Astrocyte of the cerebellum (primary cell): ENCODE measurements at regions not wholly inside any gene's neighbourhood (a gene's known extent, or its start where the extent isn't known, plus 50 kb on each side); places are given as distances from the start of the nearest gene placed in this dataset.

Experiments
- DNase-seq: peaks from one replicate; pipeline ENCODE4 v3.0.0-alpha.2; 2011; ENCODE audit warnings: low read depth
- H3K4me3 ChIP-seq: 2 replicates; pipeline ENCODE4 v1.5.1; 2011; ENCODE audit warnings: mild to moderate bottlenecking, low read depth, low read length, moderate library complexity
- CTCF ChIP-seq: IDR thresholded peaks from 2 replicates; pipeline ENCODE4 v1.5.1; 2012; ENCODE audit warnings: low read length, low read depth, moderate library complexity, mild to moderate bottlenecking; ENCODE audit errors: missing control alignments
- in situ Hi-C: cut with HindIII; loops from 2 replicates; pipeline ENCODE4 v1.10.0; 2017; ENCODE audit warnings: low sequenced_read_pairs

GRCh38 chr9:82599336-82599949, 463.5 kb downstream of the RASEF start:
- no peak for DNase-seq
- in situ Hi-C loops, result no loop called here
- TF ChIP-seq CTCF, result no peak
- H3K4me3 ChIP-seq, result no peak overlapping the region

DNA sequence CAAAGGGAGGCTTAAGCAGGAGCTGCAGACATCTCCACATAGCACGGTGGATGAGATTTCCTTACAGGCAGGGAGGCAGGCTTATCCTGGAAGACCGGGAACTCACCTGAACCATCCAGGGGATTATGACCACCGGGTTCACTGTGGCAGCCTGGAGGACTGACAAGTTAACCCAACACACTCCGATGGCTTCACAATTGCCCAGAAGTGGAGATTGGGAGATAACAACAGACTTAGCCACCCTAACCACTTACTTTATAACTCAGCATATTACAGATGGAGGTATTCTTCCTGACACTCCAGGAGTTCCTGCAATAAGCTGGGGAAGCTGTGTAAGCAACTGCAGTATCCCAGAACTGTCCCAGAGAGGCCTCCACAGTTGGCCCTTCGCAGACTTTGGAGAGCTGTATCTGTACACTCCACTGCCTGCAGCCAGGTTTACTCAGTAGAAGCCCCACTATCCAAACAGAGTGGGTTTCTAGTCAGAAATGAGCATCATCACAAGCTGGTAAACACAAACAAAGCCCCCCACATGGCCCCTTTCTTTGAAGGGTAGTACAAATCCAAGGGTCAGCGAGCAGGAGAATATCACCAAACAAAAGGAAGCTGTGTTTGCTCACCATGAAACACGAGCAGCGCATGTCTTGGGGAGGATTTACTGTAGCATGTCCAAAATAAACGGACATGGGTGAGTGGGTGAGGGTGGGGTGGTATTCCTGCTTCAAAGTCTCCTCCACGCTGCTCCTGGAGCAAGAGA, 462.2 kb downstream of the RASEF start:
- H3K4me3 ChIP-seq, result no peak overlapping the region
- no peak for DNase-seq
- in situ Hi-C loops, result loop anchor here (25.0 kb wide), 2 partner anchors 763 to 913 kb away; partner anchors contain the start of gene TLE1
- no peak for TF ChIP-seq CTCF

DNA sequence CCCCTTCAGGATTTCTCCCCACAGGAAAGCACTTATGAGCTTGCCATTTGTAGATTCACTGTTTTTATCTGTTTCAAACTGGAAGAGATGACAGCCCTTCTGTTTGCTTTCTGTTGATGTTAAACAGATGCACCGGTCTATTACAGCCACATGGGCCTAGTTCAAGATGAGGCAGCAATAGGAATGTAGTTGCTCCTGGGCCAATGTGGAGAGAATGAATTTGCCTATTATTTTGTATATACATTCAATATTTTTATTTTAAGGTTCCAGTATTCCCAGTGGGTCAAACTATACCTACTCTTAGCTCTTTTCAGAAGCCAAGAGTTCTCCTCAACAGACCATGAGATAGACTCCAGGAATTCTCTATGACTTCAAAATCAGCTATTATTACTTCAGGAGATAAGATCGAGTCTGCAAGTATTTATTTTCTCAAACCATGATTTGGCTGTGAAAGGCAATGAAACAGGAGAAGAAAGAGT, 461.6 kb downstream of the RASEF start:
- in situ Hi-C loops, result loop anchor here (25.0 kb wide), 2 partner anchors 764 to 914 kb away; partner anchors contain the start of gene TLE1
- no peak overlapping the region for H3K4me3 ChIP-seq
- DNase-seq, result no peak
- TF ChIP-seq CTCF, result no peak

DNA sequence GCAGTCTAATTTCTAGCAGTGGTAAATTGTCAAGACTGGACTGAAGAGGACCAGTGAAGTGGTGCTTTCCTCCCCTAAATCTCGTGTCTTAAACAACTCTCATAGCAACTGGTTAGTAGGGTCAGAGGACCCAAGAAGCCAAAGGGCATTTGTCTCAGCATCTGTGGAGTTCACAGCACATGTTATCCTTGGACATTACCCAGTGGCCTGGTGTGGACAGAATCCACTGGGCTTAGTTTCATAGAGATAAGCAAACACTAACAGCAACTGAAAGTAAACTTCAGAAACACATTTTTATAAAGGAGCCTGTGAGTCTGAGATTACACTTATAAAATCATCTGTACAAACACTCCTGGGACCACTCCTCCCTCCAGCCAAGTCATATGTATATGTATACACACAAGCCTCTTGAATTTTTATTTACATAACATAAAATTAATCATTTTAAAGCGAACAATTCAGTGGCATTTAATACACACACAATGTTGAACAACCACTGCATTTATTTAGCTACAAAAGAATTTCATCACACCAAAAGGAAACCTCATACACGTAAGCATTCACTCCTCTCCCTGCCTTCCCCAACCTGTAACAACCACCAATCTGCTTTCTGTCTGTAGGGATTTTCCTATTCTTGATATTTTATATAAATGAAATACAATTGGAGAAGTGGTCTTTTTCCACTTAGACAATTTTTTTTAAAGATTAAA, 457.8 kb downstream of the RASEF start:
- in situ Hi-C loops, result loop anchor here (25.0 kb wide), 2 partner anchors 768 to 918 kb away; partner anchors contain the start of gene TLE1
- H3K4me3 ChIP-seq, result no peak overlapping the region
- TF ChIP-seq CTCF, result no peak
- DNase-seq, result no peak

DNA sequence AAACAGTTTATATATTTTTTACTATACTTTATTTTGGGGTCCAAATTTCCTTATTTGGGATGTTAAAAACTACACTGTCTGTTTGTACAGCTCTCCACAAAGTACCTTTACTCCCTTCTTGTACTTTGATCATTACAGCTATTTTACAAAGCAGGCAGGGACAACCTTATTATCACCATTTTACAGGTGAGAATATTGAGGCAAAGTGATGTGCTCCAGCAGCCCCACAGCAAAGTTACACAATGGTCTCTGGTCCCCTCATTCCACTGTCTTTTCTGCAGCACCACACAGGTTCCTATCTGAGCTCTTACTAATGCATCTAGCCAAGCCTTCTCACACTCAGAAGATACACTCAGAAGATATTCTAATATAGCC, 457.3 kb downstream of the RASEF start:
- no peak overlapping the region for H3K4me3 ChIP-seq
- in situ Hi-C loops, result loop anchor here (25.0 kb wide), 2 partner anchors 768 to 918 kb away; partner anchors contain the start of gene TLE1
- DNase-seq, result no peak
- no peak for TF ChIP-seq CTCF

- DNase-seq, result no peak
- H3K4me3 ChIP-seq, result no peak overlapping the region
- in situ Hi-C loops, result loop anchor here (25.0 kb wide), 2 partner anchors 769 to 919 kb away; partner anchors contain the start of gene TLE1
- TF ChIP-seq CTCF, result no peak
Measured at GRCh38 chr9:82606071-82606470, 456.9 kb downstream of the RASEF start.
